ENCODE measurements at regions not wholly inside any gene's neighbourhood (a gene's known extent, or its start where the extent isn't known, plus 50 kb on each side); places are given as distances from the start of the nearest gene placed in this dataset.

DNA sequence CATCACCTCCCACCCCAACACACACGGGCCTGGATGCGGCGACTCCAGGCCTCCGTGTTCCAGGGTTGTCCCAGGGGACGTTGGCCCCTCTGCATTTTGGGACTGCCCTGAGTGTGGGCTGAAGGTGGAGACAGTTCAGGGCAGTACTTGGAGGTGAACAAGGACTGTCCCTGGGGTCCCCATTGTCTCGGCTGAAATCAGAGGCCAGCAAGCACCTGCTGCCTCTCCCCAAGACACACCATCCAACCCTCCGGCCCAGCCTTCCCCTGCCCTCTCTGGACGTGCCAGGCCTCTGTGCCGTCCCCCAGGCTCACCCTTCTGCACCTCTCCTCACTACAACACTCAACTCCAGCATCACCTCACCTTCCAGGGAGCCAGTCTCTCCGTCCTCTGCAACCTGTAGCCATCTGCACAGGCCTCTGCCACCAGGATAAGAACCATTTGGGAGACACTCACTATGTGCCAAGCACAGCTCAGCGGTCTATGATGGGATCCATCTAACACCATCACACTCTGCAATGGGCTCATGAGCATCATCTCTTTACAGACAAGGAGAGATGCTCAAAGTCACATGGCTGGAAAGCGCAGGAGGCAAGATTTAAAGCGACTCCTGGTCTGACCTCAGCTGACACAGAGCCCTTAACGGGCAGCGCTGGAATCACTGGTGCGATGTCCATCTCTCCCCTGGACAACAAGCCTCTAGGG lies 104.5 kb upstream of the SEC14L1 start:
- TF ChIP-seq, protein P1, sequence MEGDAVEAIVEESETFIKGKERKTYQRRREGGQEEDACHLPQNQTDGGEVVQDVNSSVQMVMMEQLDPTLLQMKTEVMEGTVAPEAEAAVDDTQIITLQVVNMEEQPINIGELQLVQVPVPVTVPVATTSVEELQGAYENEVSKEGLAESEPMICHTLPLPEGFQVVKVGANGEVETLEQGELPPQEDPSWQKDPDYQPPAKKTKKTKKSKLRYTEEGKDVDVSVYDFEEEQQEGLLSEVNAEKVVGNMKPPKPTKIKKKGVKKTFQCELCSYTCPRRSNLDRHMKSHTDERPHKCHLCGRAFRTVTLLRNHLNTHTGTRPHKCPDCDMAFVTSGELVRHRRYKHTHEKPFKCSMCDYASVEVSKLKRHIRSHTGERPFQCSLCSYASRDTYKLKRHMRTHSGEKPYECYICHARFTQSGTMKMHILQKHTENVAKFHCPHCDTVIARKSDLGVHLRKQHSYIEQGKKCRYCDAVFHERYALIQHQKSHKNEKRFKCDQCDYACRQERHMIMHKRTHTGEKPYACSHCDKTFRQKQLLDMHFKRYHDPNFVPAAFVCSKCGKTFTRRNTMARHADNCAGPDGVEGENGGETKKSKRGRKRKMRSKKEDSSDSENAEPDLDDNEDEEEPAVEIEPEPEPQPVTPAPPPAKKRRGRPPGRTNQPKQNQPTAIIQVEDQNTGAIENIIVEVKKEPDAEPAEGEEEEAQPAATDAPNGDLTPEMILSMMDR (IDR thresholded peaks at IDR 0.05) = no peak
- TF ChIP-seq EP300 (IDR thresholded peaks at IDR 0.05) (no peak), POLR2A (IDR thresholded peaks at IDR 0.05) (no peak)

Measured in ovary (tissue), 3 donors.